ENCODE measurements at regions not wholly inside any gene's neighbourhood (a gene's known extent, or its start where the extent isn't known, plus 50 kb on each side); places are given as distances from the start of the nearest gene placed in this dataset.

DNA sequence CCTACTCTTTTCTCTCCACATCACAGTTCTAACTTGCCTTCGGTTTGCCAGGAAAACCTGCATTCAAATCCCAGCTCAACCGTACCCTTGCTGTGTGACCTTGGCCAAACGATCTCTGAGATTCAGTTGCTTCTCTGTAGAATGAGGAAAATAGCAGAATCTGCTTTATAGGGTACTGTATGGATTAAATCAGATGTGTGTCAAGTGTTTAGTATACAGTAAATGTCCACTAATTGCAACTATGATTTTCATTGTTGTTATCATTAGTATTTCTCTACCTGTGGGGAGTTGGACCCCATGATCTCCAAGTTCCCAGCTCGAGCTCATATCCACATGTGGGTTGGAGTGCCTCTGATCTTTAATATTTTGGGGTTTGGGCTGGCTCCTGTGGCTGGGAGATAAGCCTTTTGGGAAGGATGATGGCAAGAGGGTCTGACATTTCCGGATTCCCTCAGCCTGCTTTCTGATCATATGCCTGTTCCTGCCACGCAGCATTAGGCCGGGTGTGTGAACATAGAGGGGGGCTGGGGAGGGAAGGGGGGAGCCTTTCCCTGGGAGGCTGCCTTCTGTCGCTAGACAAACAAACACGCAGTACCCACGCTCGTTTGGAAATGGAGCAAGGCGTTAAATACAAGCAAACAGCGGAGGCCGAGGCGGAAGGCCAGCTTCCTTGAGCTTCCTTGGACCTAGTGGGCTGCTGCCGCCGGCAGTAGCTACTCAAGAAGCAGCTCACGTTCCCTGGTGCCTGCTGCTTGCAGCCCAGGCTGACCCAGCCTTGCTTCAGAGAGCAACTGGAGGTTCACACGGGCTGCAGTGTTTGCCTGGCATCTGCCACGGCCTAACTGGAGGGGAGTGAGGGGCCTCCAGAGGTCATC, 213.5 kb upstream of the LHX5 start:
- DNase-seq (ENCODE audit: low read depth), result no peak

DNA sequence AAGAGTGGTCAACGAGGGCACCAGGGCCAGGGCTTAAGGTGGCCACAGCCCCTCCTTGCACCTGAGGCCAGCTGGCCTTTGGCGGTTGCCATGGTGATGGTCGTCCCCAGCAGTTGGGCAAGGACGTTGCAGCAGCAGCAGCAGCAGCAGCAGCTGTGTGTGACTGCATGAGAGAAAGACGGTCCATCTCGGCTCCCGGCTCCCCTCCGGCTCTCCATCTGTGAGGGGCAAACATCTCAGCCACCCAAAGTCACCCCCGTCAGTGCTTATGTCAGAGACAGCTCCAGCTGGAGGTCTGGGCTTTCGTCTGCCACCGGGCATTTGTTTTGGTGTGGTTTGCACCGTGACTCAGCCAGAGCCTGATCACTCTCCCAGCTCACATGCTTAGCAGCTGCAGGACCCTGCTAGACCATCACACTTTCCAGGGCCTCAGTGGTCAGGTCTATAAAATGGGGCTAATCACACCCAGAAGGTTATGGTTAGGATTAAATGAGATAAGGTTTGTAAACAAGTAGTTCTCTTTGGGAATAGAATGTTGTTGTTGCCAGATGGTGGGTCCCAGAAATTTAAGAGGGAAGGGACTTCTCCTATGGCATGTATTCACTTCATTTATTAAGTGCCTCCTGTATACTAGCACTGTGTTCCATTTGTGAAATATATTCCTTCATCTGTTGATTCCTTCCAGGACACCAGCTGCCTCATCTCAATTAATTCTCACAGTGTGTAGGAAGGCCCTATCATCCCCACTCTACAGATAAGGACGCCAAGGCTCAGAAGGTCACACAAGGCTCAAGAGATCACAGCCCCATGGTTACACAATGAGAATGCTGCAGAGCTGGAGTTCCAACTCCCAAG, 212.6 kb upstream of the LHX5 start:
- no peak for DNase-seq (ENCODE audit: low read depth)

DNA sequence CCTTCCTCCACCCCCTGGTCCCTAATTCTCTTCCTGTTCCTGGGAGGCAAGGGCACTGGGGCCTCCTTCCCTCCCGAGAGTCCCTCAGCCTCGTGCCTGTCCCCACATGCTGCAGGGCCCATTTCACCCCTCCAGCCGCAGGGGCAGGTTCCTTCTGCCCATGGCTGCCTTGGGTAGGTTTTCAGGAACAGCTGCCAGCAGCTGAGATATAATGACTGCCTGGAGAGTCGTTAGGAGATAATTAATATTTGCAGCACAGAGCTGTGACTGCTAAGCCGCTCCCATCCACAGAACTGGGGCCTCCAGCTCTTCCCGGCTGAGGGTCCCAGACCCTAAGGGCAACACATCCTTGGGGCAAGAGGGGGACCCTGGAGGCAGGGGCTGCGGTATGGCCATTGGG, 211.9 kb upstream of the LHX5 start:
- no peak for DNase-seq (ENCODE audit: low read depth)

DNA sequence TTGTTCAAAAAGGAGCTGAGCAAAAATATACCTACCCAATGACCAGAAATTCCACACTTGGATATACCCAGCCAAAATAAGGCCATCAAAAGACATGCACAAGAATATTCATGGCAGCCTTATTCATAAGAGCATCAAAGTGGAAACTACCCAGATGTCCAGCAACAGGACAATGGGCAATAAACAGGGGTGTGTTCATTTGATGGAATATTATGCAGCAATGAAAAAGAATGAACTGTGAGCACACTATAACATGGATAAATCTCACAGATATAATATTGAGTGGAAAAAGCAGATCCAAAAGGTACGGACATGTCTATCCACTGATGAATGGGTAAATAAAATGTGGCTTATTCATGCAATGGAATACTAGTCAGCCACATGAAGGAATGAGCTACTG, 209.2 kb upstream of the LHX5 start:
- no peak for DNase-seq (ENCODE audit: low read depth)

DNA sequence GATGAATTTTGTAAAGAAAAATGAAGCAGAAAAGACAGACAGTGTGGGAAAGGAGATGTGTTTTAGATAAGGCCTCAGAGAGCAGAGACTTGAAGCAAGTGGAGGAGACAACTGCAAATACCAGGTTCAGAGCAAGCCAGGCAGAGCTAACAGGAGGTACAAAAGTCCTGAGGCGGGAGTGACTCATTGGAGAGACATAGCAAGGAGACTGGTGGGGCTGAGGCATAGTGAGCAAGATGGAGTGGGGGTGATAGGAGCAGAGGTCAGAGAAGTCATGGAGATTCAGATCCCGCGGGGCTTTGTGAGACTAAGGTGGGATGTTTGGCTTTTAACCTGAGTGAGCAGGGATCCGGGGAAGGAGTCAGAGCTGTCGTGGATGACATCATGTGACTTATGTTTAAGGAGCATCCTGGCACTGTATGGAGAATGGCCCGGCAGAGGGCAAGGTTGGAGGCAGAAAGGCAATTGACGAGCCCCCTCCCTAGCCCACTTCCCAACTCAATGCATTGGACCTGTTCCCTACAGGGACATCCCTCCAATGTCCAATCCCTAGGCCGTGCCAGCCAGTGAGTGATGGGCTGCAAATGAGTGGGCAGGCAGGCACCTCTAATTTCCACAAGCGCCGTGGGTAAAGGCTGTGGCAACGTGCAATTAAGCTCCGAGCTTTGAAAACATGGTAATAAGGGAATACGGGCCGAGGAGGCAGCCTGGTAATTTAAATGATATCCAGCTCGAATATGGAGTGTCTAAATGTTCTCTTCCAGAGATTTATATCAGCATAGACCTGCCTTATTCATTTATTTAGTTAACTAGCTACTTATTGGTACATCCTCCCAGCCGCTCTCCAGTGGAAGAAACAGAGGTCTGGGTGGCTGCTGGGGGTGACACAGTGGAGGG, 206.8 kb upstream of the LHX5 start:
- no peak for DNase-seq (ENCODE audit: low read depth)

DNA sequence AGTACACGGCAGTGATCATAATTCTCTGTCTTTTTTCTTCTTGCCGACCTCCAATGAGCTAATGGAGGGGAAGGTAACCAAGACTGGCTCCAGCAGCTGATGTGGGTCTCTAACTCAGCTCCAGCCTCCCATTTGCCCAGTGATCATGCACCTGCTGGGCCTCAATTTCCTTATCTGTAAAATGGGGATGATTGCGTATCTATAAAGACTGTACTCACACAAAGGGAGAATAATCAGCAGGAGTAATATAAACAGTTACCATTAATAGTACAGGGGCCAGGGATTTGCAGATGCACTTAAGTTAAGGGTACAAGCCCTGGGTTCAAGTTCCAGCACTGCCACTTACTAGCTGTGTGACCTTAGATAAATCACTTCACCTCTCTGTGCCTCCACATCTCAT, 204.9 kb upstream of the LHX5 start:
- no peak for DNase-seq (ENCODE audit: low read depth)

DNA sequence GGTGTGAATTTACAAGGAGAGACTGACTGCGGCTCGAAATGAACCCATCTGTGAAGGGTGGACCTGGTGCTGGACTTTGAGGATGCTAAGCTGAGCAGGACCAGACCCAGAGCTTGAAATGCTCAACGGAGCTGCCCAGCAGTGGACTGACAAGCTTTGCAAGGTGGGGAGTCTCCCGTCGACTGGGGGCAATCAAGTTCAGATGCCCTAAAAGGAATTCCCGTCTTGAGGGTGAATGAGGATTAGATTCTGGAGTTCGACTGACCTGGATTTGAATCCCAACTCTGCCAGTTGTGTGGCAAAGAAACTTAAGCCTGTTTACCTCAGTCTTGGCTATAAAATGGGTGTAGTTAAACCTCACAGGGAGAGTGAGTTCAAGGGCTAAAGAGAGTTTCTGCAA, 204.4 kb upstream of the LHX5 start:
- DNase-seq (ENCODE audit: low read depth), result no peak

DNA sequence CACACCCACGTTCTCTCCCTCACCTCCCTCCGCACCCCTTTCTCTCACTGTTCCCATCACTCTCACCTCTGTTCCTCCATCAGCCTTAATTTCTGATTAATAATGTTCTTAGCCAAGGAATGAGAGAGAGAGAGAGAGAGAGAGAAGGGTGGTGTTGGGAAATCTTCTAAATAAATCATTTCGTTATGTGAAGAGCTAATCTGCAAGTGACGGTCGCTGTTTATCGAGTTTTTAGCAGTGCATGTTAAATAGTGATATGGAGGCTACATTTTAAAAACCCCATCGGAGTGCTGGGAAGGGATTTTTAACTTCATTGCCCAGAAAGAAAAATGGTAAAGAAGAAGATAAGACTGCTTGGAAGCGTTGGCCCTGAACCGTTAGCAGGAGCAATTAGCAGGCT, 203.3 kb upstream of the LHX5 start:
- DNase-seq (ENCODE audit: low read depth), result no peak

DNA sequence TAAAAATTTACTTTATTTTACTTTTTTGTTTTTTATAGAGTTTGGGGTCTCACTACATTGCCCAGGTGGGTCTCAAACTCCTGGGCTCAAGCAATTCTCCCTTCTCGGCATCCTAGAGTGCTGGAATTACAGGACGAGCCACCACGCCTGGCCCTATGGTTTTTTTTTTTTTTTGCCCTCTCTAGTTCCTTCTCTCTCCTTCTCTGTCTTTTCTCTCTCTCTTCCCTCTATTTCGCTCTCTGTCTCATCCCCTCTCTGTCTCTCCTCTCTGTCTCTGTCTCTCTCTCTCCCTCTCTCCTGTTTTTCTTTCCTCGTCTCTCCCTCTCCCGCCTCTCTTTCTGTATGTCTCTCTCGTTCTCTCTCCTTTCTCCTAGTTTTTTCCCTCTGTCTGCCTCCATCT, 202.6 kb upstream of the LHX5 start:
- DNase-seq (ENCODE audit: low read depth), result no peak

DNA sequence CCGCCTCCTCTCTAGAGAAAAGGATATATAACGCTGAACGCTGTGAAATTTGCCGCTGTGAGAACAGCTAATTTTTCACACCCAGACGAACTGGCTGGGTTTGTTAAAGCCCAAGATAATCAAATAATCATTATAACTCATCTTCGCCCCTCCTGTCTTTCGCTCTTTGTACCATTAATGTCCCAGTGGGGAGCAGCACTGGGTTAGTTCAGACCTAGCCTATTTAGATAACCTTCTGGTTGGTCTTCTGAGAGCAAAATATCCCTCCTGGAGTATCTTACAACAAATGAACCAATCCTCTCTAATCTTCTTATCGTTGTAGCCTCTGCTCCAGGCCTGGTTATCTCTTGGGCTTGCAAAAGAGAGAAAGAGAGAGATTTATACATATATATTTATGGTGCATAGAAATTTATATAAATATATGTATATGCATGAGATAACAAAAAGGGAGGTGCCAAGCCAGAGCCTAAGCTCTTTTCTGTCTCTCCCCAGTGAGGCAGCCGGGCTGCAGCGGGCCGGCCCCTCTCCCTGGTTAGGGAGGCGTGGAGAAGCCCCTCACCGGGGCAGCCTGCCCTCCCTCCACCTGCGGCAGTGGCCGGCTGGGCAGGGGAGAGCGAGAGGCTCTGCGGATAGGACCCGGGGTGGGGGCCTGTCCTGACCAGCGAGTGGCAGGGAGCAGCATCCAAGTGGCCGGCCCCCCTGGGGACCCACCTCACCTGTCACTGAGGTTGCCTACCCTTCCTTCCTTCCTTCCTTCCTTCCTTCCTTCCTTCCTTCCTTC, 202.0 kb upstream of the LHX5 start:
- no peak for DNase-seq (ENCODE audit: low read depth)

DNA sequence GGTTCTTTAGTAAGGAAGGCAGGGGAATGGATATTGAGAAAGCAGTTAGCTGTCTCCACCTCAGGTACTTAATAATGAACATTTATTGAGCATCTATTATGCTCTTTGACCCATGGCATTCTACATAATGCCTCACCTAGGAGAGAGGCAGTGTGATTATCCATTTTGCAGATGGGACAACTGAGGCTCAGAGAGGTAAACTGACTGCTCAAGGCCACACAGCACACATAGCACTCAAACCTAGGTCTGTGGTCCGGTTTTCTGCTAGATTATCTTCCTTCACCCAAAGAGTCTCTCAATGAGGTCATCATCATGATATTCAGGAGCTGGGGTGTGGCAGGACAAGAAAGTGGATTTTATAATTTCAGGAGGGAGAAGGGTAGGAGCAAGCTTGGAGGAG, 199.1 kb upstream of the LHX5 start:
- no peak for DNase-seq (ENCODE audit: low read depth)

DNA sequence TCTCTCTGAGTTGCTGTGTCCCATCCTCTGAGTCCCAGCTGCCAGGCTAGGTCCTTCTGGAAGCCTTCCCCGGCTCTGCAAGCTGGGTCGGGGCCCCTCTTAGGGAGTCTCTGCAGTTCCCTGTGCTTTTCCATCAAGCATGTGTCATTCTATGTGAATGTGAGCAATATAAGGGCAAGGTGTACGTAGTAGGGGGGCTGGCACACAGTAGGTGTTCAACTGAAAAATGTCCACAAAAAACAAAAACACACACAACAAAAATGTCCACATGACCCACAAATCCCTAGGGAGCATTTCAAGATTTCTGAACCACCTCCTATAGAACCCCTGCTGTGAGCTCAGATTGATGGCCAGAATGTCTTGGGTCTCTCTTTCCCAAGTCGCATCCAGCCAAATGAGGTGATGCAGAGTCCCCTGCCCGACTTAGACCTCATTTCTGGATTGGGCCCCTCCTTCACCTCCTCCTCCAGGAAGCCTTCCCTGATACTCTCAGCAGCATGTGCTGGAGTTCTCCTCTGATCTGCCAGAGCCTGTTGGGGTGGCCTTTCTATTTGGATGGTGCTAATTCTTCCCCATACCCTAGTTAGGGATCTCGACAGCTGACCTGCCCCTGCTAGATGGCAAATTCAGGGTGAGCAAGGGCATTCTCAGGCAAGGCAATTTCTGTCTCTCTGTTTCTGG, 196.1 kb upstream of the LHX5 start:
- no peak for DNase-seq (ENCODE audit: low read depth)

DNA sequence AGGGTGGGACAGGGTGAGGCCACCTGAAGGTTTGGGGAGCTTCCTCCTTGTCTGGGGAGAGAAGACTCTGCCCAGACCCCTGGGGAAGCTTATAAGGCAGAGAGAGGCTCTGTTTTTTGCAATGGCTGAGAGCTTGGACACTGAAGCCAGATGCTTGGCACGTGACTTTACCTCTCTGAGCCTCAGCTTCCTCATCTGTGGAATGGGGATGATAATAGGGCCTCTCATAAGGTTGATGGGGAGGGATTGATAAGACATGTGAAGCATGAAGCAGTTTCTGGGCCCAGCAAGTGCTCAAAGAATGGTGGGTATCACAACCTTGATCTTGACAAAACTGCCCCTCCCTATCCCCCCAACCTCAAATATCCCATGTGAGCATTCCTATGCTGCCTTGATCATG, 195.4 kb upstream of the LHX5 start:
- DNase-seq (ENCODE audit: low read depth), result no peak

DNA sequence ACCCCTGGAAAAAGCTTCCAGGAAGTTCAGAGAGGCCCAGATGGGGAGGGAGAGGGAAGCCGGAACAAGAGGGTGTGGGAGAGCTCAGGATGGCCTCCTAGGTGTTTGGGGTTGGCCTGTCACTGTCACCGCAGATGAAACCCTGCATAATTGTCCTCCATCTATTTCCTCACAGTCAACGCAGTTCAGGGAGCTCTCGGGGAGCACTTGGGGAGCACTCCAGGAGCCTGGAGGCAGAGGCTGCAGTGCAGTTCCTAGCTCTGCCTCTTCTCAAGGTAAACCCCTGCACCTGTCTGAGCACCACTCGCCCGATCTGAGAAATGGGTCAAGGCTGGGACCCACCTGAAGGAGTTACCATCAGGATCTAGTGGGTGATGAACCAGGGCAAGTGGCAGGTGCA, 194.6 kb upstream of the LHX5 start:
- no peak for DNase-seq (ENCODE audit: low read depth)

DNA sequence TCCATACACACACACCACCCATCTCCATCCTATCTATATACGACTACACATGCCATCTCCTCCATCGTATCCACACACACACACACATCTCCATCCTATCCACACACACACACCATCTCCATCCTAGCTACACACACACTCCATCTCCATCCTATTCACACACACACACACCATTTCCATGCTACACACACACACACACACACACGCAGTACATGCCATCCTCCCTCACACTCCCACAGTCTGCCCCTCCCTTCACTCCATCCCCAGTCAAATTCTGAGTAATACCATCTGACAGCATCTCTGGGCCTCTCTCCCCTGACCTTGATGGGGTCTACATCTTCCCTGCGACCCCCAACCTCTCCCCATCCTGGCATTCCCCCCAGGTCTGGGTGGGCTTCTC, 193.8 kb upstream of the LHX5 start:
- no peak for DNase-seq (ENCODE audit: low read depth)

DNA sequence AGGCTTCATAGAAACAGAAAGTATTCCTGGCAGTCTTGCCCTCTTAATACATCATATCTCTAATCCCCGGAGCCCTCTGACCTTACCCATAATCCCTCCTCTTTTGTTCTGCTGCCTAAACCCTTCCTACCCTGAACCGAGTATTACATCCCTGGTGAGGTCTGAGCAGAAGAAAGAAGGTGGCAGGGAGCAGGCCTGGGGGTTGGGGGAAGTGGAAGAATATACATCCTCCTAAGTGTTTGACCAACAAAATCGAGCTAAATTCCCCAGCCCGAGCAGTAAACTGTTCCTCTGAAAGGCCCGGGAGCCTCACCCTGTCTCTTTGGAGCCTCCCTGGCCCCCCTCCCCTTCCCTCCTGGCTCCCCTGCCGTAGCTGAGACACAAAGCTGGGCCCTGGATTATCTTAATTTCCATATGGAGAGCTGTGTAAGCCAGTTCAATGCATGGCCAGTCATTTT, 192.6 kb upstream of the LHX5 start:
- DNase-seq (ENCODE audit: low read depth), result no peak

DNA sequence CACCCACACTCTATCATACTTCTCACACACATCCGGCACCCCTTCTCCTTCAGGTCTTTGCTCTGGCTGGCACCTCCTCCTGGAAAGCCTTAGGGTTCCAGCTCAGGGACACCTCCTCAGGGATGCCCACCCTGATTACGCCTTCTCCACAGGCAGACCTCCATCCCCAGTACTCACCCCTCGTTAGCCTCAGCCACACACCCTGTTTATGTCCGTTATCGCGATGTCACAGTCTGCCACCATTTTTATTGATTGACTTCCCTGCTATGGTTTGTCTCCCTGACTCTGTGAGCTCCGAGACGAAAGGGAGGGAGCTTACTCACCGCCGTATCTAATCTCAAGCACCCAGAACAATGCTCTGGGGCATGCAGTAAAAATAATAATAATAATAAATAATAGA, 191.7 kb upstream of the LHX5 start:
- no peak for DNase-seq (ENCODE audit: low read depth)

DNA sequence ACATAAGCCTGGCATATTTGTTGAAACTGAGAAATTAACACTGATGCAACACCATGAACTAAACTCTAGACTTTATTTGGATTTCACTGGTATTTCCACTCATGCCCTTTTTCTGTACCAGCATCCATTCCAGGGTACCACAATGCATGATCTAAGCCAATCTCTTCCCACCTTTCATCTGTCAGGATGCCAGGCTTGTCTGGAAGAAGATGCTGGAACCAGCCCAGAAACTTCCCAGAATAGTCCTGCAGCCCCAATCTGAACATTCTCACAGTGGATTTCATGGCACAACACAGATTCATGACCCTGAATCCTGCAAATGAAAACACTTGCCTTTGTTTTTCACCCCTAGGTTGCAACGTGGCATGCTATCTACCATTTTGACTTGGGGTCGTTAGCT, 189.3 kb upstream of the LHX5 start:
- no peak for DNase-seq (ENCODE audit: low read depth)

DNA sequence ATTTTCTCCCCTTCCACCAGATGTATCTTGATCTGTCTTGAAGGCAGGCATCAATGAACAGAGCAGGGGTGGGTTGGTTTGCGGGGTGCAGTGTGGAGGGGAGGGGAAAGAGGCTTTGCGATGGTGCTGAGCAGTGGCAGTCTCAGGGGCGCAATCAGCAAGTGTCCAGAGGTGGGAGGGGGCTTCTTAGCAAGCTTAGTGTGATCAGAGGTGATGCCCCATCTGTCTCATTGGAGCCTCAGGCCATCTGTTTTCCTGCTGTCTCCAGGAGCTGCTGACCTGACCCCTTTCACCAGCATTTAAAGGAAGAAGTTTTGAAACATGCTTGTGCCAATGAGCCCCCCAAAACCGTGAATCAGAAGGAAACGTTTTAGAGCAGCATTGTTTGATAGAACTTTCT, 187.7 kb upstream of the LHX5 start:
- no peak for DNase-seq (ENCODE audit: low read depth)

DNA sequence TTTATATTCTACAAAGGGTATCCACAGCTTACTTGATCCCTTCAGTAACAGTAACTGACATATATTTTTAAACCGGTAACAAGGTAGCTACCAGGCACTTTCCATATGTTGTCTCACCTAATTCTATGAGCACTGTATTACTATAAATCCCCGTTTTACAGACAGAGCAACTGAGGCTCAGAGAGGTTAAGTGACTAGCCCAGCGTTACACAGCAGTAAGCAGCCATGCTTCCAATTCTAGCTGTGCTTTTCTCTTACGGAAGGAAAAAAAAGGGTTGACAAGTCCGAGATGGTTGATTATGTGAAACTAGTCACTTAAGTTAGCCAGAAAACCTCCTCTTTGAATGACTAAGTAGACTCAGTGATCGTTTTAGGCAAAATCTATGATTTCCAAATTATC, 187.3 kb upstream of the LHX5 start:
- no peak for DNase-seq (ENCODE audit: low read depth)
